IMR-90 (cell line): ENCODE measurements at regions not wholly inside any gene's neighbourhood (a gene's known extent, or its start where the extent isn't known, plus 50 kb on each side); places are given as distances from the start of the nearest gene placed in this dataset.

ENCODE experiments used
- ATAC-seq: fragments of 200-7000 bp; cut with Tn5 transposase; 2 replicates; pipeline ENCODE4 v1.9.1; 2020; ENCODE audit warnings: low read depth, mild to moderate bottlenecking, moderate library complexity
- BruUV-seq: library from RNA; stranded (reverse); fragments of 400-500 nt; replicated peaks from 2 replicates; lab custom pipeline; 2021; lab: Mats Ljungman, UMichigan
- CTCF ChIA-PET: fragments of 300-600 bp; formaldehyde crosslinking; extraction: SDS; loops from one replicate; lab custom pipeline; 2021; ENCODE audit warnings: antibody characterized with exemption; lab: Yijun Ruan, JAX
- POLR2A ChIA-PET: fragments of 300-600 bp; sonication (Branson Sonifier 250); formaldehyde crosslinking; loops from one replicate; lab custom pipeline; 2022; ENCODE audit warnings: antibody characterized with exemption; ENCODE audit not compliant: unreplicated experiment; lab: Charles Lee
- DNase-seq: peaks from one replicate; pipeline ENCODE4 v3.0.0; 2013
- H2AFZ ChIP-seq: replicated peaks from 2 replicates; pipeline ENCODE3; 2013; ENCODE audit warnings: low read length, mild to moderate bottlenecking; ENCODE audit not compliant: poor library complexity
- H2AK5ac ChIP-seq: 2 replicates; pipeline ENCODE4 v1.6.1; 2013; ENCODE audit warnings: low read depth, low read length, inconsistent platforms
- H2AK9ac ChIP-seq: replicated peaks from 2 replicates; pipeline ENCODE3; 2013; ENCODE audit warnings: mild to moderate bottlenecking, low read depth, low read length, moderate library complexity; ENCODE audit not compliant: poor library complexity
- H2BK120ac ChIP-seq: 2 replicates; pipeline ENCODE4 v1.6.1; 2013; ENCODE audit warnings: low read depth, low read length, inconsistent platforms
- H2BK15ac ChIP-seq: 3 replicates; pipeline ENCODE4 v1.6.1; 2013; ENCODE audit warnings: low read depth, low read length, inconsistent platforms
- H2BK20ac ChIP-seq: 2 replicates; pipeline ENCODE4 v1.6.1; 2013; ENCODE audit warnings: low read depth, mild to moderate bottlenecking, inconsistent platforms, low read length, moderate library complexity
- H2BK5ac ChIP-seq: 2 replicates; pipeline ENCODE4 v1.6.1; 2013; ENCODE audit warnings: mild to moderate bottlenecking, low read depth, low read length, inconsistent platforms; ENCODE audit not compliant: poor library complexity, severe bottlenecking
- H3K14ac ChIP-seq: replicated peaks from 2 replicates; pipeline ENCODE4 v1.6.1; 2013; ENCODE audit warnings: low read depth, low read length, inconsistent platforms
- H3K18ac ChIP-seq: 2 replicates; pipeline ENCODE4 v1.6.1; 2013; ENCODE audit warnings: low read depth, low read length, control low read depth
- H3K23ac ChIP-seq: 2 replicates; pipeline ENCODE4 v1.6.1; 2013; ENCODE audit warnings: low read depth, low read length, inconsistent platforms
- H3K27ac ChIP-seq: 2 replicates; pipeline ENCODE4 v1.5.1; 2013; ENCODE audit warnings: mild to moderate bottlenecking, control low read depth, low read length; ENCODE audit not compliant: insufficient read depth
- H3K27me3 ChIP-seq: 2 replicates; pipeline ENCODE4 v1.6.1; 2013; ENCODE audit warnings: low read length; ENCODE audit not compliant: control insufficient read depth, insufficient read depth
- H3K36me3 ChIP-seq: 2 replicates; pipeline ENCODE4 v1.6.1; 2013; ENCODE audit warnings: low read length, mixed read lengths; ENCODE audit not compliant: control insufficient read depth, insufficient read depth
- H3K4ac ChIP-seq: 2 replicates; pipeline ENCODE4 v1.6.1; 2013; ENCODE audit warnings: low read depth, low read length, inconsistent platforms
- H3K4me1 ChIP-seq: 2 replicates; pipeline ENCODE4 v1.6.1; 2013; ENCODE audit warnings: low read length, mixed read lengths; ENCODE audit not compliant: control insufficient read depth, insufficient read depth
- H3K4me2 ChIP-seq: 2 replicates; pipeline ENCODE4 v1.6.1; 2013; ENCODE audit warnings: low read depth, mild to moderate bottlenecking, control low read depth, low read length, moderate library complexity
- H3K4me3 ChIP-seq: 2 replicates; pipeline ENCODE4 v1.5.1; 2013; ENCODE audit warnings: low read depth, mild to moderate bottlenecking, control low read depth, low read length, moderate library complexity; ENCODE audit not compliant: insufficient read depth
- H3K56ac ChIP-seq: 2 replicates; pipeline ENCODE4 v1.6.1; 2013; ENCODE audit warnings: low read length, inconsistent platforms; ENCODE audit not compliant: insufficient read depth; ENCODE audit errors: extremely low read depth
- H3K79me1 ChIP-seq, 2 experiments: 2 replicates each; pipeline ENCODE4 v1.6.1; 2013; ENCODE audit warnings: low read length in 2 of 2, inconsistent platforms in 1 of 2, low read depth in 1 of 2
- H3K9ac ChIP-seq: 2 replicates; pipeline ENCODE4 v1.6.1; 2013; ENCODE audit warnings: low read depth, low read length, control low read depth
- H3K9me1 ChIP-seq: 2 replicates; pipeline ENCODE4 v1.6.1; 2013; ENCODE audit warnings: low read length, inconsistent platforms; ENCODE audit not compliant: insufficient read depth
- H3K9me3 ChIP-seq: 2 replicates; pipeline ENCODE4 v1.6.1; 2013; ENCODE audit warnings: low read length; ENCODE audit not compliant: control insufficient read depth, insufficient read depth
- H4K20me1 ChIP-seq: 2 replicates; pipeline ENCODE4 v1.6.1; 2013; ENCODE audit warnings: low read length, inconsistent platforms; ENCODE audit not compliant: insufficient read depth
- H4K5ac ChIP-seq: 2 replicates; pipeline ENCODE4 v1.6.1; 2013; ENCODE audit warnings: mild to moderate bottlenecking, low read depth, low read length, control low read depth
- H4K8ac ChIP-seq, 2 experiments: 2 replicates each; pipeline ENCODE4 v1.6.1; 2013; ENCODE audit warnings: low read depth in 2 of 2, low read length in 2 of 2, control low read depth in 1 of 2, inconsistent platforms in 1 of 2
- H4K91ac ChIP-seq: 2 replicates; pipeline ENCODE4 v1.6.1; 2013; ENCODE audit warnings: low read depth, low read length, inconsistent platforms; ENCODE audit not compliant: insufficient read depth
- CHD1 ChIP-seq: IDR thresholded peaks from 2 replicates; pipeline ENCODE4 v1.6.1; 2012; ENCODE audit warnings: low read depth, low read length, improper control_type of control experiment
- FOS ChIP-seq: fragments of 150-350 bp; IDR thresholded peaks from 2 replicates; pipeline ENCODE4 v1.6.1; 2016; ENCODE audit warnings: low read depth, low read length
- MAZ ChIP-seq: IDR thresholded peaks from 2 replicates; pipeline ENCODE4 v1.6.1; 2012; ENCODE audit warnings: low read depth, mild to moderate bottlenecking, low read length, improper control_type of control experiment, moderate library complexity, borderline replicate concordance
- RAD21 ChIP-seq: IDR thresholded peaks from 2 replicates; pipeline ENCODE4 v1.6.1; 2012; ENCODE audit warnings: low read length, improper control_type of control experiment
- WGBS, 2 experiments: methylation state at CpG; one replicate each; pipeline versions ENCODE4 v1.1.5 to v1.1.7; 2013; ENCODE audit warnings: missing lambda C conversion rate in 2 of 2; ENCODE audit not compliant: insufficient read length in 1 of 2; ENCODE audit errors: extremely low coverage in 2 of 2; 5-methylcytosine and 5-hydroxymethylcytosine counted together
- dilution Hi-C: fragments of 300-500 bp; cut with HindIII; formaldehyde crosslinking; loops from one replicate; pipeline ENCODE4 v1.14.3; 2018; ENCODE audit warnings: low sequenced_read_pairs; ENCODE audit not compliant: unreplicated experiment
- in situ Hi-C: fragments of 300-500 bp; cut with MboI; formaldehyde crosslinking; loops from 3 replicates; pipeline ENCODE4 v1.14.3; 2019; ENCODE audit warnings: low sequenced_read_pairs, inconsistent platforms, mixed read lengths
- intact Hi-C: fragments of 100-400 bp; cut with micrococcal nuclease; formaldehyde crosslinking; loops from 2 replicates; pipeline ENCODE4 v1.10.0; 2022
- TF ChIP-seq, protein P1 (sequence below): fragments of 150-350 bp; IDR thresholded peaks from 2 replicates; pipeline ENCODE4 v1.6.1; 2016; ENCODE audit warnings: low read depth, mild to moderate bottlenecking, low read length, moderate library complexity, borderline replicate concordance
- TF ChIP-seq, protein P2 (sequence below): conservative IDR thresholded peaks from 2 replicates; pipeline ENCODE4 v1.5.1; 2012; ENCODE audit warnings: mild to moderate bottlenecking, low read depth, low read length, improper control_type of control experiment
- TF ChIP-seq, protein P3 (sequence below): fragments of 150-350 bp; IDR thresholded peaks from 2 replicates; pipeline ENCODE4 v1.6.1; 2017; ENCODE audit warnings: mild to moderate bottlenecking, antibody characterized with exemption, low read length, low read depth

DNA sequence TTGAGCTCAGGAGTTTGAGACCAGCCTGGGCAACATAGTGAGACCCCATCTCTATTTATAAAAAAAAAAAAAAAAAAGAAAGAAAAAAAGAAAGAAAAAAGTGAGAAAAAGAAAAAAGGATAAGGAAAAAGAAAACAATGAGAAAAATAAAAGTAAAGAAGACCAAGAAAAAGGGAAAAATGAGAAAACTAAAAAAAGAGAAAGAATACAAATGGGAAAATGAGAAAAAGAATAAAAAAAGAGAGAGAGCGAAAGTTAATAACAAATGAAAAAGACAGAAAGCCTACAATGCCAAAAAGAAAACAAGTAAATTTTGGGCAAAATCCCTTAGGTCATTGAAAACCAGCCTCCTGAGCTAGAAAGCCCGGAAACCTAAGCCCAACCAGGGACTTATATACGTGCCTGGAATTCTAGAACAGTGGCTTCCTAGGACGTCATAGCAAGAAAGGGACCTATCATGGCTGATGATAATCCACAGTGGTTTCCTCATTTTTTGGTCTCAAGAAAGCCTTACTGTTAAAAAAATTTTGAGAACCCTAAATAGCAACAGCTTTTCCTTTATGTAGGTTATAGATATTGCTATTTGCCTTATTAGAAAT lies 131.7 kb upstream of the CLINT1 start:
- no peak overlapping the region for H3K23ac ChIP-seq
- H4K20me1 ChIP-seq, result no peaks in the 10 kb centered on the region
- H3K27me3 ChIP-seq, result no peaks in the 10 kb centered on the region
- H3K79me1 ChIP-seq, result no peaks in the 10 kb centered on the region
- H3K14ac ChIP-seq, result no peak overlapping the region
- H3K4ac ChIP-seq, result no peak overlapping the region
- no peak overlapping the region for H2AK5ac ChIP-seq
- no peak for ATAC-seq
- no peak overlapping the region for H2AFZ ChIP-seq
- no peak overlapping the region for H2BK20ac ChIP-seq
- no peak overlapping the region for H3K9ac ChIP-seq
- H3K18ac ChIP-seq, result no peak overlapping the region
- no peak for TF ChIP-seq RAD21
- TF ChIP-seq, protein P1, sequence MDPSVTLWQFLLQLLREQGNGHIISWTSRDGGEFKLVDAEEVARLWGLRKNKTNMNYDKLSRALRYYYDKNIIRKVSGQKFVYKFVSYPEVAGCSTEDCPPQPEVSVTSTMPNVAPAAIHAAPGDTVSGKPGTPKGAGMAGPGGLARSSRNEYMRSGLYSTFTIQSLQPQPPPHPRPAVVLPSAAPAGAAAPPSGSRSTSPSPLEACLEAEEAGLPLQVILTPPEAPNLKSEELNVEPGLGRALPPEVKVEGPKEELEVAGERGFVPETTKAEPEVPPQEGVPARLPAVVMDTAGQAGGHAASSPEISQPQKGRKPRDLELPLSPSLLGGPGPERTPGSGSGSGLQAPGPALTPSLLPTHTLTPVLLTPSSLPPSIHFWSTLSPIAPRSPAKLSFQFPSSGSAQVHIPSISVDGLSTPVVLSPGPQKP, result no peak
- TF ChIP-seq CHD1, result no peak
- TF ChIP-seq, protein P2, sequence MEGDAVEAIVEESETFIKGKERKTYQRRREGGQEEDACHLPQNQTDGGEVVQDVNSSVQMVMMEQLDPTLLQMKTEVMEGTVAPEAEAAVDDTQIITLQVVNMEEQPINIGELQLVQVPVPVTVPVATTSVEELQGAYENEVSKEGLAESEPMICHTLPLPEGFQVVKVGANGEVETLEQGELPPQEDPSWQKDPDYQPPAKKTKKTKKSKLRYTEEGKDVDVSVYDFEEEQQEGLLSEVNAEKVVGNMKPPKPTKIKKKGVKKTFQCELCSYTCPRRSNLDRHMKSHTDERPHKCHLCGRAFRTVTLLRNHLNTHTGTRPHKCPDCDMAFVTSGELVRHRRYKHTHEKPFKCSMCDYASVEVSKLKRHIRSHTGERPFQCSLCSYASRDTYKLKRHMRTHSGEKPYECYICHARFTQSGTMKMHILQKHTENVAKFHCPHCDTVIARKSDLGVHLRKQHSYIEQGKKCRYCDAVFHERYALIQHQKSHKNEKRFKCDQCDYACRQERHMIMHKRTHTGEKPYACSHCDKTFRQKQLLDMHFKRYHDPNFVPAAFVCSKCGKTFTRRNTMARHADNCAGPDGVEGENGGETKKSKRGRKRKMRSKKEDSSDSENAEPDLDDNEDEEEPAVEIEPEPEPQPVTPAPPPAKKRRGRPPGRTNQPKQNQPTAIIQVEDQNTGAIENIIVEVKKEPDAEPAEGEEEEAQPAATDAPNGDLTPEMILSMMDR, result no peak
- no peak for TF ChIP-seq MAZ
- TF ChIP-seq, protein P3, sequence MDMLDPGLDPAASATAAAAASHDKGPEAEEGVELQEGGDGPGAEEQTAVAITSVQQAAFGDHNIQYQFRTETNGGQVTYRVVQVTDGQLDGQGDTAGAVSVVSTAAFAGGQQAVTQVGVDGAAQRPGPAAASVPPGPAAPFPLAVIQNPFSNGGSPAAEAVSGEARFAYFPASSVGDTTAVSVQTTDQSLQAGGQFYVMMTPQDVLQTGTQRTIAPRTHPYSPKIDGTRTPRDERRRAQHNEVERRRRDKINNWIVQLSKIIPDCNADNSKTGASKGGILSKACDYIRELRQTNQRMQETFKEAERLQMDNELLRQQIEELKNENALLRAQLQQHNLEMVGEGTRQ, result no peak
- TF ChIP-seq FOS, result no peak
- no peak for DNase-seq
- in situ Hi-C loops (no loop called here), dilution Hi-C loops (no loop called here), intact Hi-C loops (no loop called here)
- no peaks in the 10 kb centered on the region for H3K4me1 ChIP-seq
- H3K27ac ChIP-seq, result no peak overlapping the region
- ChIA-PET CTCF (interaction anchor here (0.7 to 1.0 kb wide), 2 partner anchors 42 to 229 kb away, joined by 3 read pairs; no protein-coding TSS in a partner anchor), POLR2A (no interaction called here)
- H4K5ac ChIP-seq, result no peak overlapping the region
- no peak overlapping the region for H2BK15ac ChIP-seq
- no TSS peak for BruUV-seq
- no CpG with 5 or more reads among the region's 4 CpGs for WGBS, 2 experiments
- H3K9me1 ChIP-seq, result no peaks in the 10 kb centered on the region
- H3K56ac ChIP-seq, result no peak overlapping the region
- H3K36me3 ChIP-seq, result no peaks in the 10 kb centered on the region
- H2BK5ac ChIP-seq, result no peak overlapping the region
- no peak overlapping the region for H3K4me3 ChIP-seq
- no peak overlapping the region for H4K8ac ChIP-seq
- no peaks in the 10 kb centered on the region for H3K9me3 ChIP-seq
- H3K4me2 ChIP-seq, result no peak overlapping the region
- no peak overlapping the region for H2AK9ac ChIP-seq
- no peak overlapping the region for H2BK120ac ChIP-seq
- H4K91ac ChIP-seq, result no peak overlapping the region
